H1 (cell line): ENCODE measurements at regions not wholly inside any gene's neighbourhood (a gene's known extent, or its start where the extent isn't known, plus 50 kb on each side); places are given as distances from the start of the nearest gene placed in this dataset.

ENCODE experiments used
- CTCF ChIA-PET: fragments of 300-600 bp; sonication (Branson Sonifier 250); formaldehyde crosslinking; loops from one replicate; lab custom pipeline; 2021; ENCODE audit not compliant: partially characterized antibody; lab: Charles Lee
- POLR2A ChIA-PET: fragments of 300-600 bp; sonication (Branson Sonifier 250); formaldehyde crosslinking; loops from one replicate; lab custom pipeline; 2021; ENCODE audit warnings: inconsistent platforms; ENCODE audit not compliant: partially characterized antibody; lab: Charles Lee
- DNase-seq, 2 experiments: peaks; one replicate each; pipeline versions ENCODE4 v3.0.0 to v3.0.0-alpha.2; 2010 to 2022; ENCODE audit warnings: low spot score in 2 of 2, low read depth in 1 of 2, mixed read lengths in 1 of 2
- FAIRE-seq: peaks from 2 replicates; lab custom pipeline; 2011; peaks lifted over from hg19 to GRCh38; lab: Jason Lieb, UNC
- H2AFZ ChIP-seq: 2 replicates; pipeline ENCODE4 v1.8.1; 2012; ENCODE audit warnings: low read length, inconsistent platforms
- H2AK5ac ChIP-seq: 2 replicates; pipeline ENCODE4 v1.6.1; 2013; ENCODE audit warnings: low read depth, low read length
- H2BK120ac ChIP-seq: replicated peaks from 2 replicates; pipeline ENCODE3; 2013; ENCODE audit warnings: low read depth, low read length, inconsistent platforms
- H2BK12ac ChIP-seq: 2 replicates; pipeline ENCODE4 v1.6.1; 2013; ENCODE audit warnings: low read depth, low read length
- H2BK15ac ChIP-seq: 2 replicates; pipeline ENCODE4 v1.6.1; 2013; ENCODE audit warnings: low read length
- H2BK20ac ChIP-seq: 2 replicates; pipeline ENCODE4 v1.6.1; 2013; ENCODE audit warnings: low read length
- H2BK5ac ChIP-seq: 2 replicates; pipeline ENCODE4 v1.6.1; 2013; ENCODE audit warnings: low read depth, low read length
- H3K14ac ChIP-seq: 2 replicates; pipeline ENCODE4 v1.6.1; 2013; ENCODE audit warnings: inconsistent platforms; ENCODE audit not compliant: insufficient read length
- H3K18ac ChIP-seq: 2 replicates; pipeline ENCODE4 v1.6.1; 2013; ENCODE audit warnings: low read length; ENCODE audit errors: extremely low read depth
- H3K23ac ChIP-seq: 2 replicates; pipeline ENCODE4 v1.6.1; 2013; ENCODE audit warnings: inconsistent platforms; ENCODE audit not compliant: insufficient read length
- H3K23me2 ChIP-seq: 2 replicates; pipeline ENCODE4 v1.6.1; 2013; ENCODE audit warnings: low read depth, low read length
- H3K27ac ChIP-seq: 2 replicates; pipeline ENCODE4 v1.6.1; 2011; ENCODE audit warnings: low read depth, low read length, inconsistent platforms
- H3K27me3 ChIP-seq, 4 experiments: replicated peaks in 1 of 4; 1 replicate in 1 of 4; 2 replicates in 3 of 4; pipeline versions ENCODE4 v1.6.1 to v1.8.1; 2011 to 2013; ENCODE audit warnings: low read length in 3 of 4, mild to moderate bottlenecking in 3 of 4, inconsistent platforms in 2 of 4, mixed read lengths in 2 of 4, moderate library complexity in 1 of 4; ENCODE audit not compliant: control insufficient read depth in 3 of 4, insufficient read depth in 3 of 4; ENCODE audit errors: extremely low read depth in 1 of 4
- H3K36me3 ChIP-seq, 4 experiments: 2 replicates each; pipeline versions ENCODE4 v1.6.1 to v1.8.1; 2011 to 2013; ENCODE audit warnings: mild to moderate bottlenecking in 4 of 4, low read length in 3 of 4, moderate library complexity in 2 of 4, control low read depth in 1 of 4, inconsistent platforms in 1 of 4; ENCODE audit not compliant: insufficient read depth in 4 of 4, control insufficient read depth in 2 of 4
- H3K4ac ChIP-seq: replicated peaks from 2 replicates; pipeline ENCODE3; 2013; ENCODE audit warnings: low read length, low read depth, mixed read lengths, inconsistent platforms; ENCODE audit not compliant: insufficient read length
- H3K4me1 ChIP-seq, 4 experiments: replicated peaks in 1 of 4; 1 replicate in 1 of 4; 2 replicates in 3 of 4; pipeline versions ENCODE4 v1.6.1 to v1.8.1; 2011 to 2013; ENCODE audit warnings: low read length in 3 of 4, inconsistent platforms in 2 of 4, mixed read lengths in 1 of 4; ENCODE audit not compliant: insufficient read depth in 4 of 4, control insufficient read depth in 3 of 4
- H3K4me2 ChIP-seq, 2 experiments: 2 replicates each; pipeline versions ENCODE4 v1.6.1 to v1.8.1; 2011 to 2013; ENCODE audit warnings: low read depth in 2 of 2, low read length in 2 of 2, control low read depth in 1 of 2, inconsistent platforms in 1 of 2, mild to moderate bottlenecking in 1 of 2; ENCODE audit not compliant: insufficient read depth in 1 of 2
- H3K4me3 ChIP-seq, 4 experiments: fragments of 200-600, 300-600 bp in 1 of 4; sonication (generic), shearing (Covaris generic), sonication (Bioruptor Twin) in 1 of 4; 2 replicates each; pipeline versions ENCODE4 v1.5.1 to v1.8.1; 2011 to 2016; ENCODE audit warnings: low read length in 4 of 4, low read depth in 3 of 4, control low read depth in 2 of 4, inconsistent platforms in 2 of 4, mild to moderate bottlenecking in 2 of 4, mixed read lengths in 1 of 4, moderate library complexity in 1 of 4; ENCODE audit not compliant: insufficient read depth in 2 of 4; ENCODE audit errors: extremely low read depth in 1 of 4
- H3K56ac ChIP-seq: replicated peaks from 2 replicates; pipeline ENCODE3; 2013; ENCODE audit warnings: low read depth, mild to moderate bottlenecking, mixed read lengths, low read length, inconsistent platforms; ENCODE audit not compliant: insufficient read length
- H3K79me1 ChIP-seq: 2 replicates; pipeline ENCODE4 v1.6.1; 2013; ENCODE audit warnings: low read depth, low read length, control low read depth
- H3K79me2 ChIP-seq, 2 experiments: 2 replicates each; pipeline versions ENCODE4 v1.6.1 to v1.8.1; 2012 to 2013; ENCODE audit warnings: low read length in 2 of 2, mild to moderate bottlenecking in 2 of 2, inconsistent platforms in 1 of 2; ENCODE audit not compliant: insufficient read depth in 2 of 2, control insufficient read depth in 1 of 2
- H3K9ac ChIP-seq, 4 experiments: replicated peaks in 1 of 4; 1 replicate in 1 of 4; 2 replicates in 3 of 4; pipeline versions ENCODE4 v1.6.1 to v1.8.1; 2011 to 2013; ENCODE audit warnings: low read depth in 3 of 4, low read length in 3 of 4, control low read depth in 2 of 4, mild to moderate bottlenecking in 2 of 4, moderate library complexity in 2 of 4, inconsistent platforms in 1 of 4; ENCODE audit errors: extremely low read depth in 1 of 4
- H3K9me3 ChIP-seq, 2 experiments: 2 replicates each; pipeline versions ENCODE4 v1.6.1 to v1.8.1; 2012 to 2013; ENCODE audit warnings: mild to moderate bottlenecking in 2 of 2, moderate library complexity in 2 of 2, control low read depth in 1 of 2, inconsistent platforms in 1 of 2, low read depth in 1 of 2, low read length in 1 of 2, mixed read lengths in 1 of 2; ENCODE audit not compliant: insufficient read depth in 2 of 2
- H4K20me1 ChIP-seq, 2 experiments: replicated peaks in 1 of 2; 2 replicates each; pipeline versions ENCODE3 to v1.8.1; 2011 to 2013; ENCODE audit warnings: inconsistent platforms in 2 of 2, low read length in 2 of 2, mild to moderate bottlenecking in 1 of 2; ENCODE audit not compliant: insufficient read depth in 2 of 2, control insufficient read depth in 1 of 2
- H4K5ac ChIP-seq: 2 replicates; pipeline ENCODE4 v1.6.1; 2013; ENCODE audit warnings: low read length, low read depth, mixed read lengths, inconsistent platforms; ENCODE audit not compliant: insufficient read length
- H4K8ac ChIP-seq: 2 replicates; pipeline ENCODE4 v1.8.0; 2013; ENCODE audit warnings: mild to moderate bottlenecking, moderate library complexity, low read length, inconsistent platforms; ENCODE audit not compliant: insufficient read depth; ENCODE audit errors: extremely low read depth
- H4K91ac ChIP-seq: replicated peaks from 2 replicates; pipeline ENCODE3; 2013; ENCODE audit warnings: low read length, mixed read lengths, inconsistent platforms; ENCODE audit not compliant: insufficient read length
- CTCF ChIP-seq, 3 experiments: IDR thresholded peaks; 1 replicate in 2 of 3; 2 replicates in 1 of 3; pipeline versions ENCODE4 v1.5.1 to v1.6.1; 2011; ENCODE audit warnings: low read length in 3 of 3, mild to moderate bottlenecking in 3 of 3, inconsistent platforms in 2 of 3, low read depth in 1 of 3, moderate library complexity in 1 of 3; ENCODE audit not compliant: insufficient read depth in 1 of 3; ENCODE audit errors: control extremely low read depth in 1 of 3
- GABPA ChIP-seq: IDR thresholded peaks from 2 replicates; pipeline ENCODE4 v1.6.1; 2011; ENCODE audit warnings: mild to moderate bottlenecking, low read length, moderate library complexity, borderline replicate concordance; ENCODE audit not compliant: insufficient read depth
- SUZ12 ChIP-seq: fragments of 200-600 bp; sonication (generic); IDR thresholded peaks from 2 replicates; pipeline ENCODE4 v1.6.1; 2012; ENCODE audit warnings: mild to moderate bottlenecking, inconsistent platforms, low read length, moderate library complexity, mixed read lengths
- WGBS, 2 experiments: shearing (Covaris generic) in 1 of 2; methylation state at CpG; one replicate each; pipeline versions ENCODE4 v1.1.6 to v1.1.7; 2013 to 2015; ENCODE audit warnings: low lambda C conversion rate in 2 of 2, mixed read lengths in 2 of 2, inconsistent platforms in 1 of 2, low coverage in 1 of 2, missing lambda C conversion rate in 1 of 2; ENCODE audit not compliant: insufficient replicate concordance in 2 of 2, insufficient coverage in 1 of 2, insufficient read length in 1 of 2; ENCODE audit errors: extremely low coverage in 1 of 2, missing lambda C conversion rate in 1 of 2; 5-methylcytosine and 5-hydroxymethylcytosine counted together

GRCh38 chr18:61943175-61943964, 50.6 kb upstream of the RNF152 start:
- no peak overlapping the region for H4K91ac ChIP-seq
- no peaks in the 10 kb centered on the region for H3K27me3 ChIP-seq
- ChIA-PET CTCF (interaction anchor here (1.6 kb wide), 1 partner anchor 334 kb away, joined by 4 read pairs; no protein-coding TSS in a partner anchor), POLR2A (no interaction called here)
- no peak overlapping the region for H2BK12ac ChIP-seq
- 83% methylated on average over 3 of the region's 3 CpGs; no CpG with 5 or more reads in 1 of the 2 experiments for WGBS, 2 experiments
- H3K23ac ChIP-seq = no peak overlapping the region
- H3K14ac ChIP-seq = no peak overlapping the region
- H3K36me3 ChIP-seq = no peaks in the 10 kb centered on the region
- H2BK120ac ChIP-seq = no peak overlapping the region
- peaks cover 0 to 4% (median under 1%) of the 10 kb centered on the region in 4 experiments; a peak in 1 of 7 replicates for H3K4me1 ChIP-seq
- no peak for DNase-seq
- TF ChIP-seq CTCF (IDR thresholded peaks at IDR 0.05; ENCODE audit: control extremely low read depth in 1 of 3, insufficient read depth in 1 of 3, low read depth in 1 of 3, low read length in 3 of 3) (no peak), GABPA (no peak), SUZ12 (no peak)
- FAIRE-seq = no peak
- H2BK5ac ChIP-seq = no peak overlapping the region
- no peak overlapping the region for H4K8ac ChIP-seq
- H3K23me2 ChIP-seq = no peaks in the 10 kb centered on the region
- 0 out of 4 replicates have a peak, but pooled peaks cover 0 to 3% of the 10 kb centered on the region in 2 experiments for H3K9me3 ChIP-seq
- no peak overlapping the region for H2BK15ac ChIP-seq
- no peak overlapping the region for H4K5ac ChIP-seq
- no peak overlapping the region for H3K4ac ChIP-seq
- no peaks in the 10 kb centered on the region for H3K79me1 ChIP-seq
- H3K9ac ChIP-seq = no peak overlapping the region
- no peak overlapping the region for H2AFZ ChIP-seq
- H3K56ac ChIP-seq = no peak overlapping the region
- no peak overlapping the region for H2AK5ac ChIP-seq
- no peak overlapping the region for H3K27ac ChIP-seq
- H2BK20ac ChIP-seq = no peak overlapping the region
- no peaks in the 10 kb centered on the region for H3K79me2 ChIP-seq
- no peak overlapping the region for H3K18ac ChIP-seq
- no peak overlapping the region for H3K4me2 ChIP-seq
- H3K4me3 ChIP-seq = no peak overlapping the region
- no peaks in the 10 kb centered on the region for H4K20me1 ChIP-seq
